HepG2 (cell line): ENCODE measurements at regions not wholly inside any gene's neighbourhood (a gene's known extent, or its start where the extent isn't known, plus 50 kb on each side); places are given as distances from the start of the nearest gene placed in this dataset.
A peak's percentile ranks its signal among the peaks of the same experiment; 100 is the strongest.
"Not testable (repeated sequence)": the region's sequence is repeated elsewhere in the genome, so short reads cannot be mapped to it uniquely, and the experiment has no call there.

Source experiments
- ATAC-seq: fragments of 200-7000 bp; cut with Tn5 transposase; 3 replicates; pipeline ENCODE4 v1.9.1; 2020; ENCODE audit warnings: mild to moderate bottlenecking, moderate library complexity
- BruUV-seq: library from RNA; stranded (reverse); fragments of 400-500 nt; replicated peaks from 2 replicates; lab custom pipeline; 2021; lab: Mats Ljungman, UMichigan
- CTCF ChIA-PET: fragments of 300-600 bp; formaldehyde crosslinking; extraction: SDS; loops from one replicate; lab custom pipeline; 2021; ENCODE audit warnings: low total read pairs, inconsistent platforms, low intra/inter-chr PET ratio; lab: Yijun Ruan, JAX
- POLR2A ChIA-PET: fragments of 350-600 bp; sonication (Branson Sonifier 250); formaldehyde crosslinking; loops from one replicate; lab custom pipeline; 2020; ENCODE audit warnings: antibody characterized with exemption, inconsistent platforms; lab: Yijun Ruan, JAX
- DNase-seq: peaks from one replicate; pipeline ENCODE4 v3.0.0-alpha.2; 2015; ENCODE audit warnings: low spot score
- FAIRE-seq: peaks from 3 replicates; lab custom pipeline; 2011; peaks lifted over from hg19 to GRCh38; lab: Jason Lieb, UNC
- H2AFZ ChIP-seq: one replicate; pipeline ENCODE4 v1.6.1; 2011; ENCODE audit warnings: low read length, inconsistent platforms
- H3K27ac ChIP-seq: fragments of 300-600 bp; 3 replicates; pipeline ENCODE4 v1.8.0; 2011; ENCODE audit warnings: mixed run types, mild to moderate bottlenecking, mixed read lengths, low read length, inconsistent platforms; ENCODE audit not compliant: insufficient read depth; ENCODE audit errors: extremely low read length
- H3K27me3 ChIP-seq, 2 experiments: fragments of 200-600 bp in 1 of 2; 2 replicates in 1 of 2; 3 replicates in 1 of 2; pipeline versions ENCODE4 v1.6.0 to v1.8.0; 2011; ENCODE audit warnings: low read length in 2 of 2, mild to moderate bottlenecking in 2 of 2, moderate library complexity in 2 of 2, inconsistent platforms in 1 of 2; ENCODE audit not compliant: insufficient read depth in 2 of 2, control insufficient read depth in 1 of 2
- H3K36me3 ChIP-seq, 2 experiments: fragments of 200-600 bp in 1 of 2; replicated peaks in 1 of 2; 2 replicates in 1 of 2; 3 replicates in 1 of 2; pipeline versions ENCODE4 v1.5.1 to v1.8.0; 2011; ENCODE audit warnings: low read length in 2 of 2, inconsistent platforms in 1 of 2; ENCODE audit not compliant: insufficient read depth in 2 of 2, control insufficient read depth in 1 of 2
- H3K4me1 ChIP-seq: 2 replicates; pipeline ENCODE4 v1.5.1; 2012; ENCODE audit warnings: low read length, inconsistent platforms; ENCODE audit not compliant: insufficient read depth
- H3K4me2 ChIP-seq: 2 replicates; pipeline ENCODE4 v1.6.0; 2011; ENCODE audit warnings: low read depth, low read length, inconsistent platforms
- H3K4me3 ChIP-seq, 3 experiments: fragments of 200-600 bp in 1 of 3; sonication (generic), shearing (Covaris generic) in 1 of 3; replicated peaks in 1 of 3; 2 replicates each; pipeline ENCODE4 v1.5.1; 2011 to 2016; ENCODE audit warnings: low read length in 3 of 3, inconsistent platforms in 2 of 3, low read depth in 2 of 3, mild to moderate bottlenecking in 2 of 3, control low read depth in 1 of 3, mixed read lengths in 1 of 3; ENCODE audit not compliant: insufficient read depth in 1 of 3
- H3K79me2 ChIP-seq: one replicate; pipeline ENCODE4 v1.6.1; 2011; ENCODE audit warnings: low read length, inconsistent platforms; ENCODE audit not compliant: insufficient read depth
- H3K9ac ChIP-seq: 2 replicates; pipeline ENCODE4 v1.6.0; 2011; ENCODE audit warnings: mild to moderate bottlenecking, low read depth, low read length, inconsistent platforms; ENCODE audit not compliant: insufficient read depth
- H3K9me3 ChIP-seq: 2 replicates; pipeline ENCODE4 v1.5.1; 2012; ENCODE audit warnings: mild to moderate bottlenecking, low read length
- H4K20me1 ChIP-seq: 2 replicates; pipeline ENCODE4 v1.6.0; 2011; ENCODE audit warnings: inconsistent platforms, mild to moderate bottlenecking, low read length, moderate library complexity; ENCODE audit not compliant: insufficient read depth
- PPARG ChIP-seq: conservative IDR thresholded peaks from 2 replicates; pipeline ENCODE4 v1.6.1; 2016; ENCODE audit warnings: missing biosample characterization, missing genetic modification reagents
- WGBS: methylation state at CpG from one replicate; pipeline ENCODE4 v1.1.6; 2017; ENCODE audit warnings: low lambda C conversion rate; 5-methylcytosine and 5-hydroxymethylcytosine counted together
- in situ Hi-C: cut with HindIII; loops from 2 replicates; pipeline ENCODE4 v1.10.0; 2017; ENCODE audit warnings: low pct_unique_long_range_greater_than_20kb; ENCODE audit not compliant: extremely low pct_ligation_motif_present
- intact Hi-C: fragments of 100-400 bp; cut with micrococcal nuclease; formaldehyde crosslinking; loops from one replicate; pipeline ENCODE4 v1.10.0; 2022; ENCODE audit not compliant: unreplicated experiment

GRCh38 chr15:49732109-49732508, 111.3 kb downstream of the DTWD1 start:
- intact Hi-C loops, H3K9ac ChIP-seq, H3K36me3 ChIP-seq, H3K9me3 ChIP-seq, DNase-seq, H4K20me1 ChIP-seq, H3K4me1 ChIP-seq, H3K27ac ChIP-seq, in situ Hi-C loops, FAIRE-seq, BruUV-seq, H3K4me3 ChIP-seq, H2AFZ ChIP-seq, ATAC-seq, POLR2A ChIA-PET, H3K79me2 ChIP-seq, H3K4me2 ChIP-seq, H3K27me3 ChIP-seq, CTCF ChIA-PET: not testable (repeated sequence)
- 46% methylated on average over 10 of the region's 10 CpGs for WGBS

- H3K4me3 ChIP-seq, in situ Hi-C loops, POLR2A ChIA-PET, CTCF ChIA-PET, H3K4me1 ChIP-seq, H4K20me1 ChIP-seq, H2AFZ ChIP-seq, H3K9me3 ChIP-seq, H3K4me2 ChIP-seq, H3K9ac ChIP-seq, H3K27me3 ChIP-seq, intact Hi-C loops, H3K79me2 ChIP-seq, ATAC-seq, BruUV-seq, H3K36me3 ChIP-seq, H3K27ac ChIP-seq: not testable (repeated sequence)
- WGBS: 0% methylated on average over 1 of the region's 1 CpG
- DNase-seq: peak; percentile 3
- FAIRE-seq: peak; percentile 12
- peak; percentile 39; the same call in 1 of the 2 replicates for TF ChIP-seq PPARG (CRISPR knock-in tag)
Measured at GRCh38 chr15:49734089-49734488, 113.2 kb downstream of the DTWD1 start.
